KMS-11 (cell line): ENCODE measurements at regions not wholly inside any gene's neighbourhood (a gene's known extent, or its start where the extent isn't known, plus 50 kb on each side); places are given as distances from the start of the nearest gene placed in this dataset.

Experiments
- H2AFZ ChIP-seq: fragments of 200-600 bp; sonication (generic); 2 replicates; pipeline ENCODE4 v1.6.1; 2016; ENCODE audit warnings: antibody characterized with exemption, mixed run types, low read depth
- H3K27ac ChIP-seq: fragments of 200-600 bp; sonication (generic); 2 replicates; pipeline ENCODE4 v1.6.1; 2016; ENCODE audit warnings: mild to moderate bottlenecking, mixed run types
- H3K27me3 ChIP-seq: fragments of 200-600 bp; sonication (generic); 2 replicates; pipeline ENCODE4 v1.6.1; 2017; ENCODE audit warnings: mild to moderate bottlenecking, low read depth, mixed run types, moderate library complexity; ENCODE audit not compliant: insufficient read depth
- H3K36me3 ChIP-seq: fragments of 200-600 bp; sonication (generic); 2 replicates; pipeline ENCODE4 v1.6.1; 2017; ENCODE audit warnings: mild to moderate bottlenecking, mixed run types; ENCODE audit not compliant: insufficient read depth
- H3K4me1 ChIP-seq: fragments of 200-600 bp; sonication (generic); 2 replicates; pipeline ENCODE4 v1.6.1; 2016; ENCODE audit warnings: mild to moderate bottlenecking, low read depth, mixed run types; ENCODE audit not compliant: poor library complexity, severe bottlenecking
- H3K4me2 ChIP-seq: fragments of 200-600 bp; sonication (generic); 2 replicates; pipeline ENCODE4 v1.7.0; 2016; ENCODE audit warnings: mild to moderate bottlenecking, mixed run types
- H3K4me3 ChIP-seq: fragments of 200-600 bp; sonication (generic); IDR thresholded peaks from 2 replicates; pipeline ENCODE4 v1.6.1; 2017; ENCODE audit warnings: low read depth, low read length, mixed read lengths; ENCODE audit not compliant: insufficient read depth
- H3K79me2 ChIP-seq: fragments of 200-600 bp; sonication (generic); 2 replicates; pipeline ENCODE4 v1.6.1; 2016; ENCODE audit warnings: low read depth, mixed run types; ENCODE audit not compliant: insufficient read depth
- H3K9ac ChIP-seq: fragments of 200-600 bp; sonication (generic); 2 replicates; pipeline ENCODE4 v1.6.1; 2016; ENCODE audit warnings: mild to moderate bottlenecking, mixed run types
- H4K20me1 ChIP-seq: fragments of 200-600 bp; sonication (generic); 2 replicates; pipeline ENCODE4 v1.6.1; 2016; ENCODE audit warnings: mild to moderate bottlenecking, mixed run types; ENCODE audit not compliant: insufficient read depth
- TF ChIP-seq, protein P1 (sequence below): fragments of 200-600 bp; sonication (generic); conservative IDR thresholded peaks from 2 replicates; pipeline ENCODE4 v1.6.1; 2017; ENCODE audit warnings: low read depth, mild to moderate bottlenecking, antibody characterized with exemption, low read length, moderate library complexity, mixed read lengths

DNA sequence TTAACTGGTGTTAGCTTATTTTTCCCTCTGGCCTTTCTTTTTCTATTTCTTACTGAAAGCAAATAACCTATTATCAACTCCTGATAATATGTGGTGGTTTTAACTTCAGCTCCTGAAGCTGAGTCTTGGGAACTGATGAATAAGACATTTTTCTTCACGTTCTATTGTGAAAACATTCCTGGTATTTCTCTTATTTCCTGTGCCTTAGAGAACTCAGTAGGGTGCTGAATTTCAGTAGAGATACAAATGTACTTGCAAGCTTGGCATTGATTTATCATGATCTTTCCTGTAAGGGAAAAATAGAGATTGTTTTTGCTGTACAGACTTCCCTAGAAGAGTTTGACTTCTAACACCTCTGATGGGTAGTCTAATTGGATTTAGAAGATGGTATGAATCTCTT lies 52.8 kb upstream of the DCC start:
- Histone ChIP-seq H2AFZ (no peak overlapping the region), H3K79me2 (no peaks in the 10 kb centered on the region), H3K4me2 (no peak overlapping the region), H3K27ac (no peak overlapping the region), H3K4me3 (no peak overlapping the region), H3K27me3 (no peaks in the 10 kb centered on the region), H3K36me3 (no peaks in the 10 kb centered on the region), H3K9ac (no peak overlapping the region), H4K20me1 (no peaks in the 10 kb centered on the region), H3K4me1 (no peaks in the 10 kb centered on the region)
- TF ChIP-seq, protein P1, sequence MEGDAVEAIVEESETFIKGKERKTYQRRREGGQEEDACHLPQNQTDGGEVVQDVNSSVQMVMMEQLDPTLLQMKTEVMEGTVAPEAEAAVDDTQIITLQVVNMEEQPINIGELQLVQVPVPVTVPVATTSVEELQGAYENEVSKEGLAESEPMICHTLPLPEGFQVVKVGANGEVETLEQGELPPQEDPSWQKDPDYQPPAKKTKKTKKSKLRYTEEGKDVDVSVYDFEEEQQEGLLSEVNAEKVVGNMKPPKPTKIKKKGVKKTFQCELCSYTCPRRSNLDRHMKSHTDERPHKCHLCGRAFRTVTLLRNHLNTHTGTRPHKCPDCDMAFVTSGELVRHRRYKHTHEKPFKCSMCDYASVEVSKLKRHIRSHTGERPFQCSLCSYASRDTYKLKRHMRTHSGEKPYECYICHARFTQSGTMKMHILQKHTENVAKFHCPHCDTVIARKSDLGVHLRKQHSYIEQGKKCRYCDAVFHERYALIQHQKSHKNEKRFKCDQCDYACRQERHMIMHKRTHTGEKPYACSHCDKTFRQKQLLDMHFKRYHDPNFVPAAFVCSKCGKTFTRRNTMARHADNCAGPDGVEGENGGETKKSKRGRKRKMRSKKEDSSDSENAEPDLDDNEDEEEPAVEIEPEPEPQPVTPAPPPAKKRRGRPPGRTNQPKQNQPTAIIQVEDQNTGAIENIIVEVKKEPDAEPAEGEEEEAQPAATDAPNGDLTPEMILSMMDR, result no peak

GRCh38 chr18:52288403-52289004 lies 51.5 kb upstream of the DCC start:
- no peaks in the 10 kb centered on the region for H4K20me1 ChIP-seq
- no peaks in the 10 kb centered on the region for H3K79me2 ChIP-seq
- no peak overlapping the region for H3K9ac ChIP-seq
- TF ChIP-seq, protein P1, result peak; percentile 98
- H3K4me2 ChIP-seq, result no peak overlapping the region
- no peaks in the 10 kb centered on the region for H3K27me3 ChIP-seq
- H3K36me3 ChIP-seq, result no peaks in the 10 kb centered on the region
- H3K4me3 ChIP-seq, result no peak overlapping the region
- H3K4me1 ChIP-seq, result no peaks in the 10 kb centered on the region
- no peak overlapping the region for H3K27ac ChIP-seq
- H2AFZ ChIP-seq, result no peak overlapping the region

GRCh38 chr18:52289392-52289791 lies 50.6 kb upstream of the DCC start:
- Histone ChIP-seq H3K79me2 (no peaks in the 10 kb centered on the region), H3K9ac (no peak overlapping the region), H3K4me2 (no peak overlapping the region), H4K20me1 (no peaks in the 10 kb centered on the region), H3K4me3 (no peak overlapping the region), H2AFZ (no peak overlapping the region), H3K4me1 (no peaks in the 10 kb centered on the region), H3K27me3 (no peaks in the 10 kb centered on the region), H3K36me3 (no peaks in the 10 kb centered on the region), H3K27ac (no peak overlapping the region)
- TF ChIP-seq, protein P1, result no peak
